Body of pancreas (tissue), 4 donors: ENCODE measurements at regions not wholly inside any gene's neighbourhood (a gene's known extent, or its start where the extent isn't known, plus 50 kb on each side); places are given as distances from the start of the nearest gene placed in this dataset.

Source experiments
- CTCF ChIP-seq, 7 experiments: fragments of 450-650 bp in 4 of 7; fragments of 200-600 bp in 3 of 7; sonication (generic) in 3 of 7; IDR thresholded peaks; one replicate each; pipeline ENCODE4 v1.5.1; 2016 to 2019; ENCODE audit warnings: antibody characterized with exemption in 7 of 7
- POLR2A ChIP-seq, 3 donors: fragments of 450-650 bp; IDR thresholded peaks; one replicate each; pipeline ENCODE4 v1.6.1; 2016; ENCODE audit warnings: antibody characterized with exemption in 3 of 3, mild to moderate bottlenecking in 2 of 3

DNA sequence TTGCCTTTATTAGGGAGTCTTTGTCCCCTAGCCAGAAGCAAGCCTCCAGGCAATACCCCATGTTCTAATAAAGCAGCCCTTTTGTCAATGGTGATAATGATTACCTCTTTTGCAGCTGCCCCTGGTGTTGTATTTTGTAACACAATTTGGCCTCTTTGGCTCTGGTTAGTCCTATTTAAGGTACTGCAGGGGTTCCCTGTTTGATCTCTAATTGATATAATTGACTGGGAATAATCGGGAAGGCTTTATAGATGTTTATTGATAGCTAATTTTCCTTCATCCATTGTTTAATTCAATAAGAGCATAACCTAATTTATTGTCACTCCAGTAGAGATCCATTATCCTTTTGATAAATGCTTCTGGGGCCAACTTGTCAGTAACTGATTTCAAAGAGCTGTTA lies 537.2 kb downstream of the PKHD1 start:
- TF ChIP-seq POLR2A (IDR thresholded peaks at IDR 0.05), result no peak
- TF ChIP-seq CTCF (IDR thresholded peaks at IDR 0.05), result no peak
